Cardiac muscle cell (in vitro differentiated cells and primary cell): ENCODE measurements at regions not wholly inside any gene's neighbourhood (a gene's known extent, or its start where the extent isn't known, plus 50 kb on each side); places are given as distances from the start of the nearest gene placed in this dataset.

Experiments used
- DNase-seq, 2 donors: peaks; one replicate each; pipeline versions ENCODE4 v3.0.0 to v3.0.0-alpha.2; 2010 to 2017; ENCODE audit warnings: low read depth in 1 of 2, low spot score in 1 of 2
- H3K27ac ChIP-seq: fragments of 200-600 bp; sonication (generic); 2 replicates; pipeline ENCODE4 v1.5.1; 2016
- H3K27me3 ChIP-seq: fragments of 200-600 bp; sonication (generic); 2 replicates; pipeline ENCODE4 v1.6.0; 2016; ENCODE audit warnings: control low read depth
- H3K36me3 ChIP-seq: fragments of 200-600 bp; sonication (generic); 2 replicates; pipeline ENCODE4 v1.5.1; 2016; ENCODE audit warnings: control low read depth
- H3K4me1 ChIP-seq: fragments of 200-600 bp; sonication (generic); 2 replicates; pipeline ENCODE4 v1.8.1; 2017; ENCODE audit warnings: low read depth, mild to moderate bottlenecking, mixed run types
- H3K4me3 ChIP-seq: fragments of 200-600 bp; sonication (generic); 2 replicates; pipeline ENCODE4 v1.5.1; 2016; ENCODE audit warnings: mild to moderate bottlenecking
- H3K9me3 ChIP-seq: fragments of 200-600 bp; sonication (generic); 2 replicates; pipeline ENCODE4 v1.5.1; 2017; ENCODE audit warnings: low read depth, mild to moderate bottlenecking, control low read depth
- TF ChIP-seq, protein P1 (sequence below): IDR thresholded peaks from 2 replicates; pipeline ENCODE4 v1.5.1; 2012; ENCODE audit warnings: low read depth, mild to moderate bottlenecking, low read length

DNA sequence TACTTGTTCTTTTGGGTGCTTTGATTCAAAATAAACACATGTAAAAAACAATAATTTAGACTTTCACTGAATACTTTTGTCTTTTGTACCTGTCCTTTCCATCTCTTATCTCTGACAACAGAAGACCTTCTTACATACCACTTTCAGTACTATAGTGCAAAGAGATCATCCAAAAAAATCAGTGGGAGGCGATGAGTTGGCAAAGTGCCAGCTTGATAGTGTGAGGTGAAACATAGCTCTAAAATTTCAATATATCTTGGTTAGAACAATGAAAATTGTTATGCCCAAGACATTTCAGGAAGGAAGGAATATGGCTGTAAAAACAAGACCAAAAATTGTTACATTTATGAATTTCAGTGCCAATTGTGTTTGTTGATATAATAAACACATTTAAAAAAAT lies 390.2 kb upstream of the COBL start:
- no peak overlapping the region for H3K27ac ChIP-seq
- no peaks in the 10 kb centered on the region for H3K27me3 ChIP-seq
- DNase-seq = no peak
- H3K36me3 ChIP-seq = no peaks in the 10 kb centered on the region
- no peaks in the 10 kb centered on the region for H3K4me1 ChIP-seq
- TF ChIP-seq, protein P1, sequence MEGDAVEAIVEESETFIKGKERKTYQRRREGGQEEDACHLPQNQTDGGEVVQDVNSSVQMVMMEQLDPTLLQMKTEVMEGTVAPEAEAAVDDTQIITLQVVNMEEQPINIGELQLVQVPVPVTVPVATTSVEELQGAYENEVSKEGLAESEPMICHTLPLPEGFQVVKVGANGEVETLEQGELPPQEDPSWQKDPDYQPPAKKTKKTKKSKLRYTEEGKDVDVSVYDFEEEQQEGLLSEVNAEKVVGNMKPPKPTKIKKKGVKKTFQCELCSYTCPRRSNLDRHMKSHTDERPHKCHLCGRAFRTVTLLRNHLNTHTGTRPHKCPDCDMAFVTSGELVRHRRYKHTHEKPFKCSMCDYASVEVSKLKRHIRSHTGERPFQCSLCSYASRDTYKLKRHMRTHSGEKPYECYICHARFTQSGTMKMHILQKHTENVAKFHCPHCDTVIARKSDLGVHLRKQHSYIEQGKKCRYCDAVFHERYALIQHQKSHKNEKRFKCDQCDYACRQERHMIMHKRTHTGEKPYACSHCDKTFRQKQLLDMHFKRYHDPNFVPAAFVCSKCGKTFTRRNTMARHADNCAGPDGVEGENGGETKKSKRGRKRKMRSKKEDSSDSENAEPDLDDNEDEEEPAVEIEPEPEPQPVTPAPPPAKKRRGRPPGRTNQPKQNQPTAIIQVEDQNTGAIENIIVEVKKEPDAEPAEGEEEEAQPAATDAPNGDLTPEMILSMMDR = no peak
- H3K9me3 ChIP-seq = no peaks in the 10 kb centered on the region
- no peak overlapping the region for H3K4me3 ChIP-seq

DNA sequence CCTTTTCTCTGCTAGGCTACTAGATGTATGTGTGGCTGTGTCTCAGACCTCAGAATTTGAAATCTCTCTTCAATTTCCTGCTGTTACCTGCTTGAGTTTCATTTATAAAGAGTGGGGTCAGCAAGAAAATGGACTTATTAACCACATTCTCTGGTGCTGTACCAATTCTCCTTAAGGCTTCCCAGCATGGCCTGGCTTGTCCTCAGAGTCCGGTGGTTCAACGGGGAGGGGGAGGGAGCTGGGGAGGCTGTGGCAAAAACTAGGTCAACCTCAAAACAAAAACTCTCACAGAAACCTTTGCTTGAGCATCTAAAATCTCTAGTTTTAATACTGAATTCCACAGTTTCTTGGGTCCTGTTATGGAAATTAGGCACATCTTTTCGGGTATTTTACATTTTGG lies 389.1 kb upstream of the COBL start:
- no peak for DNase-seq
- Histone ChIP-seq H3K4me1 (no peaks in the 10 kb centered on the region), H3K9me3 (no peaks in the 10 kb centered on the region), H3K27me3 (no peaks in the 10 kb centered on the region), H3K4me3 (no peak overlapping the region), H3K36me3 (no peaks in the 10 kb centered on the region), H3K27ac (no peak overlapping the region)
- TF ChIP-seq, protein P1 = no peak

DNA sequence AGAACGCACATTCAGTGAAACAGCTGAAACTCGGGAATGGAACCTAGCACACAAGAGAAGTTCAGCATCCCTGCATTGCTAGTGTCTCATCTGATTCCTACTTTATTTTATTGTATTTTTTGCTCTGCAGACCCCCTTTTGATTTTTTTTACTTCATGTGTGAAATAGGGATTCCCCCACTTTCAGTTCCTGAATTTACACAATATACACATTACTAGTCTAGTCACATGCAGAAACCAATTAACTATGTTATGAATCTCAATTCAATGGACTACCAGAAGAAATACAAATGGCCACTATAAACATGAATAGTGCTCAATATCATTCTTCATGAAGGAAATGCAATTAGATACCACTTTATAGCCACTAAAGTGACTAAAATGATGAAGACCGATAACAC lies 386.1 kb upstream of the COBL start:
- Histone ChIP-seq H3K36me3 (no peaks in the 10 kb centered on the region), H3K27ac (no peak overlapping the region), H3K4me3 (no peak overlapping the region), H3K27me3 (no peaks in the 10 kb centered on the region), H3K9me3 (no peaks in the 10 kb centered on the region), H3K4me1 (no peaks in the 10 kb centered on the region)
- TF ChIP-seq, protein P1 = no peak
- DNase-seq = no peak

DNA sequence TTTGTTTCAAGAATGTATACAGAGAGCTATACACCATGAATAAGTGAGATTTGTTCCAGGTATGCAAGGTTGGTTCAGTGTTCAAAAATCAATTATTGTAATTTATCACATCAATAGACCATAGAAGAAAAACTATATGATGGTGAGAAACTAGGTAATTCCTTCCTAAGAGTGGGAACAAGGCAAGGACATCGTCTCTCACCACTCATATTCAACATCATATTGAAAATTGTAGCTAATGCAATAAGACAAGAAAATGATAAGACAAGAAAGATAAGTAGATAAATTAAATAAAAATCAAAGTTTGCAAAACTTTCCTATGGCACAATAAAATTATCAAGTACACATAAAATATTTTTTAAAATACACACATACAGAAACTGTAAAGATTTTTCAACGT lies 385.3 kb upstream of the COBL start:
- Histone ChIP-seq H3K9me3 (no peaks in the 10 kb centered on the region), H3K4me1 (no peaks in the 10 kb centered on the region), H3K36me3 (no peaks in the 10 kb centered on the region), H3K4me3 (no peak overlapping the region), H3K27me3 (no peaks in the 10 kb centered on the region), H3K27ac (no peak overlapping the region)
- DNase-seq = no peak
- TF ChIP-seq, protein P1 = no peak

DNA sequence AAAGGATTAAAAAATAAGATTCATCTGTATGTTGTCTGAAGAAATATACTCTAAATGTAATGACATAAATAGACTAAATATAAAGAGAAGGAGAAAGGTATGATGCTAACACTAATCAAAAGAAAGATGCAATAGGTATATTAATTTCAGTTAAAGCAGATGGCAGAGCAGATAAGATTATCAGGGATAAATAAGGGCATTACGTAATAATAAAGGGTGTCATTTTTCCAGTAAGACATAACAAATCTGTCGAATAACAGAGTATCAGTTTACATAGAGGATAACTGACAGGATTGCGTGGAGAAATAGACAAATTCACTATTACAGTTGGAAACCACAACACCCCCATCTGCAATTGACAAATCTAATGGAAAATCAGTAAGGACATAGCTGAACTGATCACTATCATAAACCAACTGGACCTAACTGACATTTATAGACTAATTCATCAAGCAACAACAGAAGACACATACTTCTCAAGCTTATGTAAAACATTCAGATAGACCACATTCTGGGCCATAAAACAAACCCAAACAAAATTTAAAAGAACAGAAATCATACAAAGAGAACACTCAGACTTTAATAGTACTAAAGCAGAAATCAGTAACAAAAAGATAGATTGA lies 384.1 kb upstream of the COBL start:
- H3K4me3 ChIP-seq = no peak overlapping the region
- no peak for DNase-seq
- TF ChIP-seq, protein P1 = no peak
- no peaks in the 10 kb centered on the region for H3K4me1 ChIP-seq
- H3K27me3 ChIP-seq = no peaks in the 10 kb centered on the region
- H3K36me3 ChIP-seq = no peaks in the 10 kb centered on the region
- H3K27ac ChIP-seq = no peak overlapping the region
- no peaks in the 10 kb centered on the region for H3K9me3 ChIP-seq

- DNase-seq = no peak
- no peak overlapping the region for H3K27ac ChIP-seq
- no peaks in the 10 kb centered on the region for H3K4me1 ChIP-seq
- no peak overlapping the region for H3K4me3 ChIP-seq
- H3K27me3 ChIP-seq = no peaks in the 10 kb centered on the region
- no peaks in the 10 kb centered on the region for H3K9me3 ChIP-seq
- no peaks in the 10 kb centered on the region for H3K36me3 ChIP-seq
- TF ChIP-seq, protein P1 = no peak
These were observed 376.6 kb upstream of the COBL start for GRCh38 chr7:51693258-51693657.
